HG03108 (cell line): ENCODE measurements at regions not wholly inside any gene's neighbourhood (a gene's known extent, or its start where the extent isn't known, plus 50 kb on each side); places are given as distances from the start of the nearest gene placed in this dataset.

Experiments used
- ATAC-seq: cut with Tn5 transposase; IDR thresholded peaks from one replicate; pipeline ENCODE4 v1.9.1; 2021; ENCODE audit warnings: moderate library complexity; ENCODE audit not compliant: unreplicated experiment

DNA sequence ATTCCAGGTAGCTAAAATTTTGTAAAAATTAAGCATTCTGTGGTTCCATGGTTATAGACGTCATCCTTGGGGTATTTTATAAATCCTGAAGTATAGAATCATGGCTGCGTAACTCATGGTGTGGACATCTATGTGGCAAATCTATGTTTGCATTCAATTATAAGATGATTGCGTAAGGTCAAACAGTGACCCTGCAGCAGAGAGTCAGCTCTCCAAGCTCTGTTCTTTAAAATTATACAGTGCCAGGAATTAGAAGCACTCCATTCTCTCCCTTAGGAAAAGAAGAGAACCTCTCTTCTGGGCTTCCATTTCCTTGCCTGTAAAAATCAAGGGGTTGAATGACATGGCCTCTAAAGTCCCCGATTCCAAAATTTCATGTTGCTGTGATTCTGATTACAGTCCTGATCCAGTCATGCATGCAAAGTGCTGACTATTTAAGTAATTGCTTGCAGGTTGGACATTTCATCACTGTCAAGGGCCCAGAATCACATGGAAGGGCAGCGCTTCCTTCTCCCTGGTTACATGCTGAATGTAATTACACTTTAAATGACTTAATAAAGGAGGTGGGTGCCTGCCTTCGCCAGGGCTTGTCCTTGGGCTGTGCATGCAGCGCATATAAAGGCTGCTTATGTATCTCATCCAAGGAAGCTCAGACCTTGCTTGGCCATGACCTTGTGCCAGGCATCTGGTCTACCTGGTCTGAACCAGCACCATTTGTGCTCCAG lies 550.7 kb downstream of the TYW1 start:
- ATAC-seq = no peak

GRCh38 chr7:67549126-67549525 lies 552.5 kb downstream of the TYW1 start:
- no peak for ATAC-seq

GRCh38 chr7:67550801-67551436 lies 554.3 kb downstream of the TYW1 start:
- no peak for ATAC-seq

DNA sequence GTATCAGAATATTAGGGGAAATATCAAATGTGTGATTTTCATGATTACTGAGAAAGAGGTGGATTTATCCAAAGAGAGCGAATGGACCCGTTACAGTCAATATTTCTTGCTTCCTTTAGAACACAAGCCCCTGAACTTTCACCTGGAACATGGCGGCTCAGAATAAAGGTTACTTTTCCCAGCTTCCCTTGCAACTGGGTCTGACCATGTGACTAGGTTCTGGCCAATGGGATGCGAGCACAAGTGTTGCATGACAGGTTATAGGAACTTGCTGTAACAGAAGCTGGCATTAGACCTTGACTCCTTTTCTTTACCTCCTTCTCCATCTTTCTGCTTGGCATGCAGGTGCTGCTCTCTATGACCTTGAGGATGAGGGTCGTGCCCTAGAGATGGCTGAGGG lies 556.1 kb downstream of the TYW1 start:
- no peak for ATAC-seq

- no peak for ATAC-seq
These were observed 556.7 kb downstream of the TYW1 start for GRCh38 chr7:67553378-67553777.

DNA sequence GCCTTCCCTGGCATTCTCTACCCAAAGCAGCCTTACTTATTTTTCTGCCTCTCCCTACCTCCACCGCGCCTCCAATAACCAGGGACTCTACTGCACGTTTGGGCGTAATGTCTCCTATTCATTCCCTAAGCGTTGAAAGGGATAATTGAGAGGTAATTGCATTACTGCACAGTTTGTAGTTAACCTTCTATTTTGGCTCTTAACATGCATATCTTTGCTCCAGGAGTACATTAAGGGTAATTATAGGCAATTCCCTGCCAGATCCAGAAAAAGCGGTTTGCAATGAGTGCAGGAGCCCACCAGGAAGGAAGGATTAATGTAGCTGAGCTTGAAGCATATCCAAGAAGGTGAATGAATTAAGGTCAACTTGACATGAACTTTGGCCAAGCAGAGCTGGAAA lies 558.4 kb downstream of the TYW1 start:
- no peak for ATAC-seq

- no peak for ATAC-seq
These were observed 568.3 kb downstream of the TYW1 start for GRCh38 chr7:67564959-67565358.

- ATAC-seq = no peak
These were observed 569.5 kb downstream of the TYW1 start for GRCh38 chr7:67566101-67566500.

GRCh38 chr7:67571026-67571545 lies 574.5 kb downstream of the TYW1 start:
- no peak for ATAC-seq

GRCh38 chr7:67573639-67574038 lies 577.0 kb downstream of the TYW1 start:
- ATAC-seq = no peak

DNA sequence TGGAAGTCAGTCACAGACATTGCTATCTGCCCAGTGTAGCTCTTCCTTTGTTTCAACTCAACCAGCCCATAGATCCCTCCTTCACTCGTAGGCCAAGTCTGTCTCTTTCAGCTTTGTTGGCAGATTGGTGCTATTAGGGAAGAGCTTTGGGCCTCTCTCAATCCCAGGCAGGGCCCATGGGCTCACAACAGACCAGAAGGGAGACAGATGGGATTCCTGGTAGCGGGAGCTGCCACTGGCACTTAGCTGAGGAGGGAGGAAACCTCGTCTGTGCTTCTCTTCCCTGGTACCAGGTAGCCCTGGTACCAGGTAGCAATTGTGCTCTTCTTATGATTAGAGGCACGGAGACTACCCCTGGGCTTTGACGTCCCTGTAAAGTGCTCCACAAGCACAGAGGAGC lies 592.0 kb downstream of the TYW1 start:
- no peak for ATAC-seq

- no peak for ATAC-seq
These were observed 592.5 kb downstream of the TYW1 start for GRCh38 chr7:67589183-67589582.

DNA sequence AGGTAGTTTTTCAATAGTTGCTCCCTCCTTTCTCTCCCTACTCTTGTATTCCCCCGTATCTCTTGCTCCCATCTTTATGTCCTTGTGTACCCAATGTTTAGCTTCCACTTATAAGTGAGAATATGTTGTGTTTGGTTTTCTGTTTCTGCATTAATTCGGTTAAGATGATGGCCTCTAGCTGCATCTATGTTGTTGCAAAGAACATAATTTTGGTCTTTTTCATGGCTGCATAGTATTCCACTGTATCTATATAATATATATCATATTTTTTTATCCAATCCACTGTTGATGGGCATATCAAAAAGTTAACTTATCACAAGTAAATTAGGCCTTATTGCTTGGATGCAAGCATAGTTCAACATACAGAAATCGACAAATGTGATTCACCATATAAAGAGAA lies 594.0 kb downstream of the TYW1 start:
- ATAC-seq = no peak

GRCh38 chr7:67593794-67594193 lies 597.2 kb downstream of the TYW1 start:
- ATAC-seq = no peak

- no peak for ATAC-seq
These were observed 599.0 kb downstream of the TYW1 start for GRCh38 chr7:67595431-67596180.

DNA sequence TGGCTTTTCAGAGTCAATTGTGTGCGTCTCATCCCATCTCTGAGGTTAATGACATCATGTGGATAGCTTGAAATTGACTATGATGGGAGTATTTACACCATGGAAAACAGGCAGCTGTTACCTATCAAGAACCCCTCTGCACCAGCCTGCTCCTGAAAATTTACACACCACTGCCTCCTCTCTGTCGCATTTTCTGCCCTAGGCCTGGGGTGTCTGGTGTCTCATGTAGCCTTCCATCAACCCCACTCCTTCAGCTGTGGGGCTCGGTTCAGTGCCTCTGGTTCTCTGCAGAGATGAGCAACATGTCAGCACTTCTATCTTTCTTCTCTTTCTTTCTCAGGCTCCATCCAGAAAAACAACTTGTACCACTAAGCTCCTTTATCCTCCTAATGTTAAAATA lies 600.5 kb downstream of the TYW1 start:
- no peak for ATAC-seq

DNA sequence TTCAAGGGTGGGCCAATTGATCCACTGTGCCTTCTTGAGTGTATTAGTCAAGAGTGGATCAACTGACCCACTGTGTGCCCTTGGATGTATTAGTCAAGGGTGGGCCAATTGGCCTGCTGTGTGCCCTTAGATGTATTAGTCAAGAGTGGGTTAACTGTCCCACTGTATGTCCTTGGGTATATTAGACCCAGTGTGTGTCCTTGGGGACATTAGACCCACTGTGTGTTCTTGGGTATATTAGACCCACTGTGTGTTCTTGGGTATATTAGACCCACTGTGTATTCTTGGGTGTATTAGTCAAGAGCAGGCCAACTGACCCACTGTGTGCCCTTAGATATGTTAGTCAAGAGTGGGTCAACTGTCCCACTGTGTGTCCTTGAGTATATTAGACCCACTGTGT lies 601.8 kb downstream of the TYW1 start:
- no peak for ATAC-seq

GRCh38 chr7:67599331-67600062 lies 602.9 kb downstream of the TYW1 start:
- no peak for ATAC-seq

DNA sequence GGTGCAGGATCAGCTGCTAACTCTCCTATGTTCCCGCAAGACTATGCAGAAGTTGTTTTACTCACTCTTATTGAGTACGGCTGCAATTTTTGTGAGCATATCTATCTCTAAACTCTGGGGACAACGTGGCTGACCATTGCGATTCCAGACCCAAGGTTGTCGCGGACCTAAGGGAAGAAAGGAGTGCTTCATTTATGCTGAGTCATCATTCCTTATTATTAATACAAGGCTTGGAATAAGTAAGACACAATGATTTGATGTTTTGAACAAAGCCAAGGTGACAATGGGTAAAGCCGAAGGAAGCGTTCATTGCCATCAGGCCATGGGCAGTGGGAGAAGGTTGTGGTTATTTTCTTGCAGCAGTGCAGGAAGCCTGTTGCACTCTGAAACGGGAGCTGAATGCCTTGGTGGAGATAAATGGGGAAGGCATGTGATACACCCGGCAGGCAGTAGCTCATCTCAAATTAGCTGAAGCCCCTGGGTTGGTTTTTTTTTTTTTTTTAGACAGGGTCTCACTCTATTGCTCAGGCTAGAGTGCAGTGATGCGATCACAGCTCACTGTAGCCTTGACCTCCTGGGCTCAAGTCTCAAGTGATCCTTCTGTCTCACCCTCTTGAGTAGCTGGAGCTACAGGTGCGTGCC lies 605.7 kb downstream of the TYW1 start:
- no peak for ATAC-seq

DNA sequence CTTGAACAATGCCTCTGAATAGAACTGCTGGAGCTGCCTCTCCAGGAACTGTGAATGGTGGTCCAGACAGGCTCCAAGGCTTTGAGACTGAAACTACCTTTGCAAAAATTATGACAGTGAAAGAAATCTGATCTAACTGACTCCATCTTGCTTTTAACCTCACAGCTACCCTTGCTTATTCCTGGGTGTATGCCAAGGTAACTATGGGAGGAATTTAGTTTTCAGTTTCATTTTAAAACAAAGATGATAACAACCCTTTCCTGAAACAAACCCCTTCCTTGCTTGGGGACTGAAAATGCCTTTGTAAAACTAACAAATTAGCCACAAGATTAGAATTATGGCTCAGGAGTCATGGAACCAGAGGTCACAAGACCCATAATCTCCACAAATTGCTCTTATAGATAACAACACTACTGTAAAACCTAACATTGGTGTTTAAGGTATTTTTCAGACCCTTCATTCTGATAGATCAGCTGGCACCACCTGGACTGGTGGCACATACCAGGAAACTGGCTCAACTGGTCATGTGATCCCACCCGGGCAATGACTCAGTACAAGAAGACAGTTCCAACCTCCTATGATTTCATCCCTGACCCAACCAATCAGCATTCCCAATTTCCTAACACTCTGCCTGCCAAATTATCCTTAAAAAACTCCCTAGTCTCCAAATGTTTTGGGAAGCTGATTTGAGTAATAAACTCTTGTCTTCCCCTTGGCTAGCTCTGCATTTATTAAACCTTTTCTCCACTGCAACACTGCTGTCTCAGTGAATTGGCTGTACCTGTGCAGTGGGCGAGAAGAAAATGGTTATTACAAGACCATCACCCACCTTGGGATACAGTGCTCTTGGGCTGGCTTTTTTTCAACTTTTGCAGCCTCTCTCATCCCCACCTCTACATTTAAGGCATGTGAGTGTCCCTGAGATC lies 608.1 kb downstream of the TYW1 start:
- ATAC-seq = no peak
